ENCODE measurements at regions not wholly inside any gene's neighbourhood (a gene's known extent, or its start where the extent isn't known, plus 50 kb on each side); places are given as distances from the start of the nearest gene placed in this dataset.

DNA sequence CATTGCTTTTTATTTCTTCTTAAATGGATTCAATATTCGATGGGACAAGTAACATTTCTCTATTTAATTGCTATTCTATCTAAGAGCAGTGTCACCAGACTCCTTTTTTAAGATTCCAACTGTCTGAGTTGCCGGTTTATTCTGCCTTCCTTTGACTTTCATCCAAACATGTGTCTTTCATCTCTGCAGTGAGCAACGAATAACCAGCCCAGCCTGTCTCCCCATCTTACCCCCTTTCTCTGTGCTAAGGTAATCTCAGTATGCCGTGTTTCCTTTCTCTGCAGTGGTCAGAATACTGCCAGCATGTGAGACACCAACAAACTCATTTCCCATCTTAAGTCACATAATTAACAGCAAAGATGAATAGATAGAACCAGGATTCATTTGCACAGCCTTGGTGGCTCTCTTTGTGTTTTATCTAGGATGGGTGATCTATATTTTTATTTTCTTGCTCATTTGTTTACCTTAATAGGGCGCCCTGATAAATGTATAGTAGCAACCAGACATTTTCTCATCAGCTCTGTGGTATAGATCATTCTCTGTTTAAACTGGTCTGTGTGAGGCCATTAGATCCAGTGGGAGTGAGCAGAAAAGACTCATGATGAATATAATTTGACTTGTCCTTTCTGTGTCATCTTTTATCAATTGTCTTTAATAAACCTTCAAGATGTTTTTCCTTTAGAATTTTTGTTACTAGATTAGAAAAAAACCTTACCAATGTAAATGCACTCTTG is 394.8 kb upstream of the IGFBP7 start:
- H3K4me3 ChIP-seq (ENCODE audit: low read depth, low read length) = no peak overlapping the region
- no peak for DNase-seq (ENCODE audit: low read depth)
- TF ChIP-seq, protein P1, sequence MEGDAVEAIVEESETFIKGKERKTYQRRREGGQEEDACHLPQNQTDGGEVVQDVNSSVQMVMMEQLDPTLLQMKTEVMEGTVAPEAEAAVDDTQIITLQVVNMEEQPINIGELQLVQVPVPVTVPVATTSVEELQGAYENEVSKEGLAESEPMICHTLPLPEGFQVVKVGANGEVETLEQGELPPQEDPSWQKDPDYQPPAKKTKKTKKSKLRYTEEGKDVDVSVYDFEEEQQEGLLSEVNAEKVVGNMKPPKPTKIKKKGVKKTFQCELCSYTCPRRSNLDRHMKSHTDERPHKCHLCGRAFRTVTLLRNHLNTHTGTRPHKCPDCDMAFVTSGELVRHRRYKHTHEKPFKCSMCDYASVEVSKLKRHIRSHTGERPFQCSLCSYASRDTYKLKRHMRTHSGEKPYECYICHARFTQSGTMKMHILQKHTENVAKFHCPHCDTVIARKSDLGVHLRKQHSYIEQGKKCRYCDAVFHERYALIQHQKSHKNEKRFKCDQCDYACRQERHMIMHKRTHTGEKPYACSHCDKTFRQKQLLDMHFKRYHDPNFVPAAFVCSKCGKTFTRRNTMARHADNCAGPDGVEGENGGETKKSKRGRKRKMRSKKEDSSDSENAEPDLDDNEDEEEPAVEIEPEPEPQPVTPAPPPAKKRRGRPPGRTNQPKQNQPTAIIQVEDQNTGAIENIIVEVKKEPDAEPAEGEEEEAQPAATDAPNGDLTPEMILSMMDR (IDR thresholded peaks at IDR 0.05; ENCODE audit: insufficient read depth, low read length) = no peak

- TF ChIP-seq, protein P1 (IDR thresholded peaks at IDR 0.05; ENCODE audit: insufficient read depth, low read length) = no peak
- no peak overlapping the region for H3K4me3 ChIP-seq (ENCODE audit: low read depth, low read length)
- no peak for DNase-seq (ENCODE audit: low read depth)
Measured at GRCh38 chr4:57504139-57504538, 394.0 kb upstream of the IGFBP7 start.

DNA sequence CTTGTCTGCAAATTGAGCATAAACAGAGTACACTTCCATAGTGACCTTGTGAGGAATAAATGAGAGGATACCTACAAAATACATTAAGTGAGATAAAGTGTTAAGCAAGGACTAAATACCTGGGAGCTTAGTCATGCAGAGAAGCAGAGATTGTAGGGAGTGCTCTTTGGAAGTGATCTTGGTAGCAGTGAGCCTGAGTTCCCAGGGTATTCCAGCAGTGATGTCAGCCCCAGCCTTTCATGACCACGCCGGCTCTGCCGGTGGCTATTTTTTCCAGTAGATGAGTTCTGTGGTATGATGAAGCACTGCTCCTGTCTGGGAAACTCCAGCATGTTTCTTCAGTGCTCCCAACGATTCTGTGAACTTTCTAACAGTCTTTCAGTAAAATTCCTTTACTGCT is 391.5 kb upstream of the IGFBP7 start:
- DNase-seq (ENCODE audit: low read depth) = peak; percentile 20
- no peak overlapping the region for H3K4me3 ChIP-seq (ENCODE audit: low read depth, low read length)
- TF ChIP-seq, protein P1 (IDR thresholded peaks at IDR 0.05; ENCODE audit: insufficient read depth, low read length) = no peak

DNA sequence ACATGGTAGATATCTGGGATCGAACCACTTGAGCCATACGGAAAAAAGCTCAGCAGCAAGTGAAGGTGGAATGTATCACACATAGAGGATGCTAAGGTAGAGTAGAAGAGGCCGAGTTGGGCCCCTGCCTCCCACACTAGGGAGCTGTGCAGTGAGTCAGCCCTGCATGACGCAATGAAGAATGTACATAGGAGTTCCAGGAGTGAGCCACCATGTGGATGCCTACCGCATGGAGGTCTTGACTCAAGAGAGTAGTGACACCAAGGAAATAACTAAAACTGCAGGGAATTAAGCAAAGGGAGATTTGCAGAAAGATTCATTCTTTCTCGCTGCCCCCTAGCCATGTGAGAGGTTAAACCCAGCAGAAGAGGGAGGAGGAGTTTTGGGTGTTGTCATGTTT is 389.6 kb upstream of the IGFBP7 start:
- TF ChIP-seq, protein P1 (IDR thresholded peaks at IDR 0.05; ENCODE audit: insufficient read depth, low read length) = no peak
- H3K4me3 ChIP-seq (ENCODE audit: low read depth, low read length) = no peak overlapping the region
- no peak for DNase-seq (ENCODE audit: low read depth)

DNA sequence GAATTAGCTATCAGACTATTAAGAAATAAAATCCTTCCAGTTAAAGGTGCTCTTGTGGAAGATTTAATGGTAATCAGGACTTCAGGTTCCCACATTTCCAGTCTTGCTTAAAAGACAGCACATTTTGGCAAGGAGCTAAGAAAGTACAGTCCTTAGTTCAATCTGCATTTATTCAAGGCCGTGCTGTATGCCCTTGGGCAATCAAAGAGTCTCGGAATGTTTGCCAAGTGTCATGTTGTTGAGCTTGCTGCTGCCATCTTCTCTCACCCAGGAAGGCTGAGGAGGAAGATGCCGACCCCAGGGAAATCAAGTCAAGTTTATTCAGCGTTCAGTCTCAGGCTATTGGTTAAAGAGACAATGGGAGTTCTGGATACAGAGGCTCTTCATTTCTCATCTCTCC is 388.1 kb upstream of the IGFBP7 start:
- no peak overlapping the region for H3K4me3 ChIP-seq (ENCODE audit: low read depth, low read length)
- TF ChIP-seq, protein P1 (IDR thresholded peaks at IDR 0.05; ENCODE audit: insufficient read depth, low read length) = no peak
- DNase-seq (ENCODE audit: low read depth) = no peak

GRCh38 chr4:57496697-57497471 is 386.7 kb upstream of the IGFBP7 start:
- H3K4me3 ChIP-seq (ENCODE audit: low read depth, low read length) = no peak overlapping the region

More at GRCh38 chr4:57496697-57497471, 386.7 kb upstream of the IGFBP7 start:
- TF ChIP-seq, protein P1 (IDR thresholded peaks at IDR 0.05; ENCODE audit: insufficient read depth, low read length) = no peak
- no peak for DNase-seq (ENCODE audit: low read depth)
